Panc1 (cell line): ENCODE measurements at regions not wholly inside any gene's neighbourhood (a gene's known extent, or its start where the extent isn't known, plus 50 kb on each side); places are given as distances from the start of the nearest gene placed in this dataset.

ENCODE experiments used
- ATAC-seq: fragments of 200-7000 bp; cut with Tn5 transposase; 2 replicates; pipeline ENCODE4 v1.9.1; 2020; ENCODE audit warnings: mild to moderate bottlenecking, moderate library complexity
- BruUV-seq: library from RNA; stranded (reverse); fragments of 400-500 nt; replicated peaks from 2 replicates; lab custom pipeline; 2021; lab: Mats Ljungman, UMichigan
- CTCF ChIA-PET: fragments of 300-600 bp; sonication (Branson Sonifier 250); formaldehyde crosslinking; loops from one replicate; lab custom pipeline; 2022; ENCODE audit warnings: antibody characterized with exemption; lab: Charles Lee
- POLR2A ChIA-PET: fragments of 300-600 bp; sonication (Branson Sonifier 250); formaldehyde crosslinking; loops from one replicate; lab custom pipeline; 2022; ENCODE audit warnings: antibody characterized with exemption; lab: Charles Lee
- DNase-seq: peaks from one replicate; pipeline ENCODE4 v3.0.0-alpha.2; 2010; ENCODE audit warnings: low read depth, low spot score
- H3K27ac ChIP-seq: 2 replicates; pipeline ENCODE4 v1.5.1; 2011; ENCODE audit warnings: mild to moderate bottlenecking, low read length, inconsistent platforms
- H3K27me3 ChIP-seq: fragments of 200-500 bp; sonication (Bioruptor generic); 2 replicates; pipeline ENCODE4 v1.6.0; 2014; ENCODE audit warnings: low read length, inconsistent platforms; ENCODE audit not compliant: control insufficient read depth, insufficient read depth
- H3K36me3 ChIP-seq: fragments of 200-500 bp; sonication (Bioruptor generic); 2 replicates; pipeline ENCODE4 v1.5.1; 2014; ENCODE audit warnings: inconsistent platforms, mild to moderate bottlenecking, low read length, moderate library complexity; ENCODE audit not compliant: control insufficient read depth, insufficient read depth
- H3K4me1 ChIP-seq: 2 replicates; pipeline ENCODE4 v1.5.1; 2011; ENCODE audit warnings: inconsistent platforms, mild to moderate bottlenecking, low read length, moderate library complexity; ENCODE audit not compliant: control insufficient read depth, insufficient read depth
- H3K4me3 ChIP-seq, 2 experiments: 2 replicates each; pipeline ENCODE4 v1.5.1; 2011 to 2012; ENCODE audit warnings: low read depth in 2 of 2, low read length in 2 of 2, mild to moderate bottlenecking in 2 of 2, inconsistent platforms in 1 of 2, moderate library complexity in 1 of 2
- H3K9me3 ChIP-seq: fragments of 200-500 bp; sonication (Bioruptor generic); 2 replicates; pipeline ENCODE4 v1.5.1; 2014; ENCODE audit warnings: low read depth, mild to moderate bottlenecking, inconsistent platforms, low read length, moderate library complexity; ENCODE audit not compliant: control insufficient read depth, insufficient read depth
- POLR2AphosphoS5 ChIP-seq: IDR thresholded peaks from 2 replicates; pipeline ENCODE4 v1.6.1; 2012; ENCODE audit warnings: mild to moderate bottlenecking, low read depth, low read length, moderate library complexity
- REST ChIP-seq, 2 experiments: IDR thresholded peaks; 2 replicates each; pipeline ENCODE4 v1.6.1; 2011 to 2012; ENCODE audit warnings: low read depth in 2 of 2, control low read depth in 1 of 2, low read length in 1 of 2, mild to moderate bottlenecking in 1 of 2, moderate library complexity in 1 of 2; ENCODE audit not compliant: insufficient read depth in 1 of 2
- SIN3A ChIP-seq: IDR thresholded peaks from 2 replicates; pipeline ENCODE4 v1.6.1; 2012; ENCODE audit warnings: low read depth, mild to moderate bottlenecking, low read length, moderate library complexity, borderline replicate concordance; ENCODE audit not compliant: insufficient read depth
- TCF7L2 ChIP-seq: IDR thresholded peaks from 2 replicates; pipeline ENCODE4 v1.6.1; 2011; ENCODE audit warnings: mild to moderate bottlenecking, low read depth, low read length, inconsistent platforms
- in situ Hi-C: cut with HindIII; loops from 2 replicates; pipeline ENCODE4 v1.10.0; 2016; ENCODE audit warnings: low sequenced_read_pairs, low pct_unique_long_range_greater_than_20kb
- intact Hi-C: fragments of 100-400 bp; cut with micrococcal nuclease; formaldehyde crosslinking; loops from one replicate; pipeline ENCODE4 v1.10.0; 2022; ENCODE audit not compliant: unreplicated experiment
- TF ChIP-seq, protein P1 (sequence below): fragments of 450-650 bp; IDR thresholded peaks from 2 replicates; pipeline ENCODE4 v1.5.1; 2017; ENCODE audit warnings: mild to moderate bottlenecking

GRCh38 chrX:20421275-20421674 is 154.6 kb upstream of the RPS6KA3 start:
- no peaks in the 10 kb centered on the region for H3K4me1 ChIP-seq
- H3K27ac ChIP-seq, result no peak overlapping the region
- DNase-seq (no peak), ATAC-seq (no peak)
- no peaks in the 10 kb centered on the region for H3K9me3 ChIP-seq
- no TSS peak for BruUV-seq
- in situ Hi-C loops, result no loop called here
- CTCF ChIA-PET, result no interaction called here
- no peak overlapping the region for H3K4me3 ChIP-seq
- no peak for TF ChIP-seq POLR2AphosphoS5
- TF ChIP-seq TCF7L2, result no peak
- intact Hi-C loops, result no loop called here
- no peaks in the 10 kb centered on the region for H3K27me3 ChIP-seq
- POLR2A ChIA-PET, result no interaction called here
- no peaks in the 10 kb centered on the region for H3K36me3 ChIP-seq

DNA sequence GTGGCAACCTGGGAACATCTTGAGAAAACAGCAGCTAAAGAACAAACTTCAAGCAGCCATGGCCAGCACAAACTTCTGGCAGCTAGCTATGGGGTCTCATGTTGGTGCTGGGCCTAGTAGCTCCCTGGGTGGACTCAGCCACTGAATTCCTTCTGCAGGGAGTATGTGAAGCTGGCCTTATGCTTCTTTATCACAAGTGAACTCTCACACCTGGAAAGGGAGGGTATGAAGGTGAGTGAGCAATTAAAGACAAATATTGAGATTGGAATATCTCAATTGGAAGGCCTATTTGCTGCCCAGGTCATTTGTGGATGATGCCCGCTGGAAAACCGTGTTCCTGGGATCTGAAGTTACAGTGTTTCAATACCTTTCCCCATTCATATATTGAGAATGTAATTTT is 153.3 kb upstream of the RPS6KA3 start:
- Histone ChIP-seq H3K27me3 (no peaks in the 10 kb centered on the region), H3K9me3 (no peaks in the 10 kb centered on the region), H3K4me1 (no peaks in the 10 kb centered on the region), H3K27ac (no peak overlapping the region), H3K36me3 (no peaks in the 10 kb centered on the region), H3K4me3 (no peak overlapping the region)
- ChIA-PET CTCF (no interaction called here), POLR2A (no interaction called here)
- in situ Hi-C loops (no loop called here), intact Hi-C loops (no loop called here)
- TF ChIP-seq TCF7L2 (no peak), SIN3A (no peak), POLR2AphosphoS5 (no peak), REST (IDR thresholded peaks at IDR 0.05; ENCODE audit: insufficient read depth in 1 of 2, low read depth in 2 of 2, low read length in 1 of 2) (no peak)
- TF ChIP-seq, protein P1, sequence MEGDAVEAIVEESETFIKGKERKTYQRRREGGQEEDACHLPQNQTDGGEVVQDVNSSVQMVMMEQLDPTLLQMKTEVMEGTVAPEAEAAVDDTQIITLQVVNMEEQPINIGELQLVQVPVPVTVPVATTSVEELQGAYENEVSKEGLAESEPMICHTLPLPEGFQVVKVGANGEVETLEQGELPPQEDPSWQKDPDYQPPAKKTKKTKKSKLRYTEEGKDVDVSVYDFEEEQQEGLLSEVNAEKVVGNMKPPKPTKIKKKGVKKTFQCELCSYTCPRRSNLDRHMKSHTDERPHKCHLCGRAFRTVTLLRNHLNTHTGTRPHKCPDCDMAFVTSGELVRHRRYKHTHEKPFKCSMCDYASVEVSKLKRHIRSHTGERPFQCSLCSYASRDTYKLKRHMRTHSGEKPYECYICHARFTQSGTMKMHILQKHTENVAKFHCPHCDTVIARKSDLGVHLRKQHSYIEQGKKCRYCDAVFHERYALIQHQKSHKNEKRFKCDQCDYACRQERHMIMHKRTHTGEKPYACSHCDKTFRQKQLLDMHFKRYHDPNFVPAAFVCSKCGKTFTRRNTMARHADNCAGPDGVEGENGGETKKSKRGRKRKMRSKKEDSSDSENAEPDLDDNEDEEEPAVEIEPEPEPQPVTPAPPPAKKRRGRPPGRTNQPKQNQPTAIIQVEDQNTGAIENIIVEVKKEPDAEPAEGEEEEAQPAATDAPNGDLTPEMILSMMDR, result no peak
- DNase-seq (no peak), ATAC-seq (no peak)
- BruUV-seq, result no TSS peak

DNA sequence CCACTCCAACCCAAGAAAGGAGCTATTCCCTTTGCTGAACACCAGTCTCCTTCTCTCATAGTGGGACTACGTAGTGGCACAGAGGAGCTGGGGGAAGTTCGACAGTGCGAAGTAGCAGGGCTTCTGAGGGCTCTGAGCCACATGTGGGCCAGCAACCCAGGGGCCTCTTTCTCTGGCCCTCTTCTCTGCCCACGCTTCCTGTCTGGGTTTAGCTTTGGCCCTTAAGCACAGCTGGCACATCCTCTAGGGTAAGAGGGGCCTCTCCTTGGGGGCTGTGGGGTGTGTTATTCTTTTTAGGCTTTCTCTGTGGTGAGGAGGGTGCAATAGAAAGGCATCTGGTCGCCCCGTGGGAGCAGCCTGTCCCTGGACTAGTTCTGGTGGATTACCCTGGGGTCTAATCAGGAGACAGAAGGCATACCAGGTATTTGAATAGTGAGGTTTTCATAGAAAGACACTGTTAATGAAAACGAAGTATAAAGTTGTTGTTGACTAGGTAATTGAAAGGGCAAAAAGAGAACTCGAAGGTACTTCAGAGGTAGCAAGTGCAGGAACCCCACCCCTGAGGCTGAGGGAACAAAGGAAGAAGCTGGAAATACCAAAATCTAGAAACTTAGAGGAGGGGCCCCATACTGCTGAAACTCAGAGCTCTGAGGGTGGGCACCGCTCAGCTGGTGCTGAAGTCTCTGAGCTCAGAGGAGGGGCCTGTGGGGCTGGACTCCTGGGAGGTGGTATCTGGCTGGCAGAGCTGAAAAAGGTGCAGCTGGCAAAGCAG is 151.9 kb upstream of the RPS6KA3 start:
- no TSS peak for BruUV-seq
- ATAC-seq, result no peak
- H3K4me1 ChIP-seq, result no peaks in the 10 kb centered on the region
- no peaks in the 10 kb centered on the region for H3K9me3 ChIP-seq
- POLR2A ChIA-PET, result no interaction called here
- H3K27ac ChIP-seq, result no peak overlapping the region
- H3K36me3 ChIP-seq, result no peaks in the 10 kb centered on the region
- no peaks in the 10 kb centered on the region for H3K27me3 ChIP-seq
- TF ChIP-seq POLR2AphosphoS5 (no peak), SIN3A (no peak), REST (IDR thresholded peaks at IDR 0.05; ENCODE audit: insufficient read depth in 1 of 2, low read depth in 2 of 2, low read length in 1 of 2) (no peak), TCF7L2 (no peak)
- TF ChIP-seq, protein P1, result no peak
- no peak for DNase-seq
- intact Hi-C loops (no loop called here), in situ Hi-C loops (no loop called here)
- CTCF ChIA-PET, result no interaction called here
- no peak overlapping the region for H3K4me3 ChIP-seq
